LNCaP clone FGC (cell line): ENCODE measurements at regions not wholly inside any gene's neighbourhood (a gene's known extent, or its start where the extent isn't known, plus 50 kb on each side); places are given as distances from the start of the nearest gene placed in this dataset.
"Not testable (repeated sequence)": the region's sequence is repeated elsewhere in the genome, so short reads cannot be mapped to it uniquely, and the experiment has no call there.

Source experiments
- DNase-seq: peaks from one replicate; pipeline ENCODE4 v3.0.0-alpha.2; 2011; ENCODE audit warnings: low read depth
- H3K4me3 ChIP-seq: 2 replicates; pipeline ENCODE4 v1.5.1; 2011; ENCODE audit warnings: mild to moderate bottlenecking, low read depth, low read length, control low read depth
- CTCF ChIP-seq: IDR thresholded peaks from 2 replicates; pipeline ENCODE4 v1.5.1; 2012; ENCODE audit warnings: mild to moderate bottlenecking; ENCODE audit not compliant: control insufficient read depth, insufficient read depth; ENCODE audit errors: extremely low read depth

- no peak for TF ChIP-seq CTCF
- DNase-seq = no peak
Observed at GRCh38 chr13:99765869-99766268, 205.7 kb downstream of the ZIC5 start.

DNA sequence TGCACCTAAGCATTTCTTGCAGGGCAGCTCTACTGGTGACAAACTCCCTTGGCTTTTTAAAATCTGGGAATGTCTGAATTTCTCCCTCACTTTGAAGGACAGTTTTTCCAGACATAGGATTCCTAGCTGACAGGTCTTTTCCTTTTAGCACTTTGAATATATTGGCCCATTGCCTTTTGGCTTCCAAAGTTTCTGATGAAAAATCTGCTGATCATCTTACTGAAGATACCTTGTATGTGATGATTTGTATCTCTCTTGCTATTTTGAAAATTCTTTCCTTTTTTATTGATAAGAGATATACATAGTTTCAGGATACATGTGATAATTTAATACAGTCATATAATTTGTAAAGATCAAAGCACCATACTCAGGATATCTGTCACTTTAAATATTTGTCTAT is 211.1 kb downstream of the ZIC5 start:
- no peak overlapping the region for H3K4me3 ChIP-seq
- TF ChIP-seq CTCF = no peak
- DNase-seq = no peak

More at GRCh38 chr13:99765869-99766268, 205.7 kb downstream of the ZIC5 start:
- no peak overlapping the region for H3K4me3 ChIP-seq

- no peak for TF ChIP-seq CTCF
- H3K4me3 ChIP-seq = no peak overlapping the region
- DNase-seq = no peak
Observed at GRCh38 chr13:99759163-99759552, 212.4 kb downstream of the ZIC5 start.

DNA sequence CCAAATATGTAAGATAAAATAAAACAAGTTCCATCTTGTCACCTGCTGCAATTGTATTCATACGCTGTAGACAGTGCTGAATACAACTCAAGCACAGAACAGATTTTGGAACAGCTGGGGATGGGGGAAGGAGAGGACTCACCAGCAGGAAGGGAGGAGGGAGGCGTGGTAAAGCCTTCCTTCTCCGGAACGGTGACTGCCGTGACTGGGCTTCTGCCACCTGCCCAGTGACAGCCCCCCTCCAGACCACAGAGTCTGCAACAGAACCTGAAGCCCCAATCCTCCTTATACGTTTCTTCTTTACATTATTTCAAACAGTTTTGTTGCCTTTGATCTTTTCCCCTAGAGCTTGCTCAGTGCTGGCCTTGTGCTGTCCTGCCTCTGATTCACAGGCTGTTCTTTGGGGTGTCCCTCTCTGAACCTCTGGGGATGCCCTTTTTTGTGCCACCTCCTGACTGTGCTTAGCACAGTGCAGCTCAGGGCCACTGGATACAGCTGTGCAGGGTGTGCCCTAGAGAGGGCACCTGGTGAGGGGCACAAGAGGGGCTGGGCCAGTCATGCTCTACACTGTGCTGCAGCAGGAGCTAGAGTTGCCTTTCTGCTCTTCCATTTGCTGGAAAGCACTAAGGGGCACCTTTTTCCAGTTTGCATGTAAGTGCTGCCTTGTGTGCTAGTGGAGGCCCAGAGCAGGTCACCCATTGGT is 213.0 kb downstream of the ZIC5 start:
- no peak for TF ChIP-seq CTCF
- no peak for DNase-seq
- no peak overlapping the region for H3K4me3 ChIP-seq

DNA sequence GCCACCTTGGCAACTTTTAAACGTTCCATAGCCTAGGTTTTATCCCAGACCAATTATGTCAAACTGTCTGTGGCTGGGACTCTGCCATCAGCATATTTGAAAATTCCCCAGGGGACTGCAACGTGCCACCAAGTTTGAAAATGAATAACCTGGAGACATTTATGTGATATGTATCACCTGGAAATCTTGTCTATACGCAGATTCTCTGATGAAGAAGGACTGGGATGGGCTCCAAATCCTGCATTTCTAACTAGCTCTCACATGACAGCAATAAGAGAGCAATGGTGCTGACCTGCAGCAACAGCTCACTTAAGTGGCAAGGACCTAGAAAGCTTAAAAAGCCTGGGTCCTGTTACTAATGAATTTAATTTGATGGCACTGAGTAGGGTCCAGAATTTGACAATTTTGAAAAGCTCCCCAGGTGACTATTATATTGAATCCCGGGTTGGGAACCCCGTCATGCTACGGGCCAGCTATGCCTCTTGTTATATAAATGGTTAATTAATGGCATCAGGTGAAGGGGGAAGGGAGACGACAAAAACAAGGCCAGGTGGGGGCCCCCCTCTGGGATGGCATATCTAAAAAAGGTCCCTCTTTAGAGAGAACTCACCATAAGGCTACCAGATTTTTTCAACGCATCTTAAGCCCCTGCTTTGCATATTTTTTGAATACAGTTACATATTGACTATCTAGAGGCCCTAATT is 213.7 kb downstream of the ZIC5 start:
- no peak for DNase-seq
- H3K4me3 ChIP-seq = no peak overlapping the region
- TF ChIP-seq CTCF = no peak

GRCh38 chr13:99756281-99756680 is 215.3 kb downstream of the ZIC5 start:
- H3K4me3 ChIP-seq = no peak overlapping the region
- no peak for TF ChIP-seq CTCF
- no peak for DNase-seq

DNA sequence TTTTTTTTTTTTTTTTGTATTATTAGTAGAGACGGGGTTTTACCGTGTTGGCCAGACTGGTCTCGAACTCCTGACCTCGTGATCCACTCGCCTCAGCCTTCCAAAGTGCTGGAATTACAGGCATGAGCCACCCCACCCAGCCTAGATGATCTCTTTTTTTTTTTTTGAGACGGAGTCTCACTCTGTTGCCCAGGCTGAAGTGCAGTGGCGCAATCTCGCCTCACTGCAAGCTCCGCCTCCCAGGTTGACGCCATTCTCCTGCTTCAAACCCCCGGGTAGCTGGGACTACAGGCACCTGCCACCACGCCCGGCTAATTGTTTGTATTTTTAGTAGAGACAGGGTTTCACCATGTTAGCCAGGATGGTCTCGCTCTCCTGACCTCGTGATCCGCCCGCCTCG is 216.8 kb downstream of the ZIC5 start:
- H3K4me3 ChIP-seq = not testable (repeated sequence)

More for the DNA sequence above, 216.8 kb downstream of the ZIC5 start:
- DNase-seq = not testable (repeated sequence)
